HL-60 (cell line): ENCODE measurements at regions not wholly inside any gene's neighbourhood (a gene's known extent, or its start where the extent isn't known, plus 50 kb on each side); places are given as distances from the start of the nearest gene placed in this dataset.

ENCODE experiments used
- CTCF ChIP-seq: IDR thresholded peaks from one replicate; pipeline ENCODE4 v1.5.1; 2011; ENCODE audit warnings: low read length, control low read depth, inconsistent platforms; ENCODE audit not compliant: insufficient read depth
- GABPA ChIP-seq: IDR thresholded peaks from 2 replicates; pipeline ENCODE4 v1.6.1; 2012; ENCODE audit warnings: low read depth
- POLR2AphosphoS5 ChIP-seq: IDR thresholded peaks from 2 replicates; pipeline ENCODE4 v1.6.1; 2012; ENCODE audit warnings: low read depth
- REST ChIP-seq: IDR thresholded peaks from 2 replicates; pipeline ENCODE4 v1.6.1; 2012; ENCODE audit warnings: low read depth; ENCODE audit not compliant: insufficient replicate concordance

- TF ChIP-seq CTCF = no peak
- no peak for TF ChIP-seq GABPA
- TF ChIP-seq POLR2AphosphoS5 = no peak
- no peak for TF ChIP-seq REST
Measured at GRCh38 chr15:58296276-58296675, 135.5 kb upstream of the LIPC start.
